ENCODE measurements at regions not wholly inside any gene's neighbourhood (a gene's known extent, or its start where the extent isn't known, plus 50 kb on each side); places are given as distances from the start of the nearest gene placed in this dataset.

DNA sequence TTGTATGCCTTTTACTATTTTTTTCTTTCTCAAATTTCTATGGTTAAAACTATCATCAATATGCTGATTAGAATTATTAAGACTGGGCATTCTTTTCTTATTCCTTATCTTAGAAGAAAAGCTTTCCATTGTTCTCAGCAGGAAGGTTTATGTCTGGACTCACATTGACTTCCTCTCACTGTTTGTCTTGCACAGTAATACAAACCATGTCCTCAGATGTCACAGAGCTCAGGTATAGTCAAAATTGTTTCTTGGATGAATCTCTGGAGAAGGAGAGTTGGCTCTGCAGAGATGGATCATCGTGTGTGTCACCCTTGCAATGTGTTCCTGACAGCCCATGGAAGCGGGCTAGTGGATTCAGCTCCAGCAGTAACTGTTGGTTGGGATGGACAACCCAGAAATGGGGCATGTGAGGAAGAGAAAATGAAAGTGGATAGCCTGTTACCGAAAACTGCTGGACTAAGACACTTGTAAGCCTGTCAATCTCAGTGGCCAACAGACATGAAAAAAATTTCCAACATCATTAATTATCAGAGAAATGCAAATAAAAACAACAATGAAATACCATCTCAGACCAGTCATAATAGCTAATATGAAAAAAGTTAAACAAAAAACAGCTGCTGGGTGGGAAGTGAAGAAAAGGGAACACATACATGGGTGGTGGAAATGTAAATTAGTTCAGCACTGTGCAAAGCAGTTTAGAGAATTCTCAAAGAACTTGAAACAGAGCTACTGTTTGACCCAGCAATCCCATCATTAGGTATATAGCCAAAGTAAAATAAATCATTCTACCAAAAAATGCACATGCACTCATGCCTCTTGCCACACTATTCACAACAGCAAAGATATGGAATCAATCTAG lies 967.8 kb downstream of the TMEM121 start:
- no peak for TF ChIP-seq SPI1 (IDR thresholded peaks at IDR 0.05; ENCODE audit: low read depth, low read length)
- TF ChIP-seq POLR2A (IDR thresholded peaks at IDR 0.05; ENCODE audit: low read depth, low read length) = no peak
